ENCODE measurements at regions not wholly inside any gene's neighbourhood (a gene's known extent, or its start where the extent isn't known, plus 50 kb on each side); places are given as distances from the start of the nearest gene placed in this dataset.

GRCh38 chr6:103687430-103687829, 1172.3 kb downstream of the HACE1 start:
- TF ChIP-seq CTCF (IDR thresholded peaks at IDR 0.05; ENCODE audit: control extremely low read depth in 1 of 3, insufficient read depth in 1 of 3, low read depth in 1 of 3, low read length in 3 of 3) (no peak), MAX (IDR thresholded peaks at IDR 0.05) (no peak), YY1 (IDR thresholded peaks at IDR 0.05; ENCODE audit: low read depth, low read length) (no peak), CTBP2 (IDR thresholded peaks at IDR 0.05; ENCODE audit: borderline replicate concordance, insufficient read depth, insufficient read length, low read length) (no peak), POLR2AphosphoS5 (IDR thresholded peaks at IDR 0.05; ENCODE audit: low read depth, low read length) (no peak)

Data from H1 (cell line).